A673 (cell line): ENCODE measurements at regions not wholly inside any gene's neighbourhood (a gene's known extent, or its start where the extent isn't known, plus 50 kb on each side); places are given as distances from the start of the nearest gene placed in this dataset.

Experiments used
- CTCF ChIP-seq: fragments of 300-800, 200-600 bp; sonication (generic); conservative IDR thresholded peaks from 2 replicates; pipeline ENCODE4 v1.5.1; 2017; ENCODE audit warnings: low read depth, mild to moderate bottlenecking, antibody characterized with exemption, low read length, moderate library complexity, mixed read lengths
- EZH2 ChIP-seq: fragments of 200-600 bp; sonication (generic); IDR thresholded peaks from 2 replicates; pipeline ENCODE4 v1.6.1; 2017; ENCODE audit warnings: borderline replicate concordance, low read depth, mild to moderate bottlenecking, mixed read lengths, antibody characterized with exemption, low read length; ENCODE audit not compliant: poor library complexity, severe bottlenecking

GRCh38 chr18:34609986-34610648 is 100.0 kb upstream of the DTNA start:
- TF ChIP-seq CTCF (no peak), EZH2 (no peak)
